Right lobe of liver (tissue), 6 donors: ENCODE measurements at regions not wholly inside any gene's neighbourhood (a gene's known extent, or its start where the extent isn't known, plus 50 kb on each side); places are given as distances from the start of the nearest gene placed in this dataset.

ENCODE experiments used
- ATAC-seq, 4 donors: fragments of 200-7000 bp; cut with Tn5 transposase; one replicate each; pipeline ENCODE4 v1.9.1; 2020; ENCODE audit warnings: mild to moderate bottlenecking in 4 of 4, moderate library complexity in 4 of 4
- DNase-seq, 3 donors: peaks; one replicate each; pipeline ENCODE4 v3.0.0-alpha.2; 2020
- H3K27ac ChIP-seq, 3 donors: fragments of 200-600 bp; one replicate each; pipeline ENCODE4 v1.8.0; 2022
- H3K27me3 ChIP-seq, 2 donors: fragments of 200-600 bp; one replicate each; pipeline ENCODE4 v1.8.0; 2022
- H3K36me3 ChIP-seq, 4 donors: fragments of 200-600 bp; sonication (generic) in 1 of 4; one replicate each; pipeline versions ENCODE4 v1.5.1 to v1.8.0; 2017 to 2022; ENCODE audit warnings: control low read depth in 1 of 4
- H3K4me1 ChIP-seq, 4 donors: fragments of 200-600 bp; sonication (generic) in 1 of 4; one replicate each; pipeline versions ENCODE4 v1.5.1 to v1.8.0; 2017 to 2022; ENCODE audit warnings: control low read depth in 1 of 4
- H3K4me3 ChIP-seq, 3 donors: fragments of 200-600 bp; one replicate each; pipeline ENCODE4 v1.8.0; 2022
- H3K9me3 ChIP-seq, 4 donors: fragments of 200-600 bp; sonication (generic) in 1 of 4; one replicate each; pipeline versions ENCODE4 v1.5.1 to v1.8.0; 2017 to 2022; ENCODE audit warnings: control low read depth in 1 of 4
- CTCF ChIP-seq, 4 donors: fragments of 200-600 bp in 3 of 4; fragments of 450-650 bp in 1 of 4; IDR thresholded peaks; one replicate each; pipeline versions ENCODE4 v1.5.1 to v1.8.0; 2016 to 2022; ENCODE audit warnings: antibody characterized with exemption in 4 of 4, mild to moderate bottlenecking in 2 of 4
- POLR2A ChIP-seq: fragments of 450-650 bp; IDR thresholded peaks from one replicate; pipeline ENCODE4 v1.6.1; 2017; ENCODE audit warnings: antibody characterized with exemption, mild to moderate bottlenecking
- WGBS: methylation state at CpG from one replicate; pipeline ENCODE4 v1.1.6; 2018; ENCODE audit warnings: low coverage, low lambda C conversion rate; ENCODE audit not compliant: insufficient coverage; ENCODE audit errors: missing lambda C conversion rate; 5-methylcytosine and 5-hydroxymethylcytosine counted together
- intact Hi-C, 2 donors: fragments of 100-400 bp; cut with DNase I; formaldehyde crosslinking; loops; one replicate each; pipeline versions ENCODE4 v1.11.2 to v1.14.1; 2022
- donor health status: DM: no; HTN: yes; CAD: no.
- donor health status: DM: no; HTN: no; CAD: no.
- donor health status: DM: no; HTN: no; CAD: no.
- donor health status: DM: no; HTN: yes; CAD: no.
- donor health status: DM: no; HTN: yes; CAD: no.

GRCh38 chr13:22082030-22082429 lies 411.2 kb downstream of the FGF9 start:
- DNase-seq: no peak
- TF ChIP-seq POLR2A (no peak), CTCF (IDR thresholded peaks at IDR 0.05) (no peak)
- Histone ChIP-seq H3K9me3 (no peaks in the 10 kb centered on the region), H3K4me1 (no peaks in the 10 kb centered on the region), H3K36me3 (no peaks in the 10 kb centered on the region), H3K4me3 (no peak overlapping the region), H3K27me3 (no peaks in the 10 kb centered on the region), H3K27ac (no peak overlapping the region)
- 50% methylated on average over 2 of the region's 2 CpGs for WGBS
- ATAC-seq: peak in 1 of 4 donors; percentile 64
- intact Hi-C loops: no loop called here

- ATAC-seq: no peak
- Histone ChIP-seq H3K4me1 (no peaks in the 10 kb centered on the region), H3K27me3 (no peaks in the 10 kb centered on the region), H3K4me3 (no peak overlapping the region), H3K27ac (no peak overlapping the region), H3K9me3 (no peaks in the 10 kb centered on the region), H3K36me3 (no peaks in the 10 kb centered on the region)
- DNase-seq: no peak
- TF ChIP-seq POLR2A (no peak), CTCF (IDR thresholded peaks at IDR 0.05) (no peak)
- intact Hi-C loops: no loop called here
- WGBS: 26% methylated on average over 2 of the region's 2 CpGs
Observed at GRCh38 chr13:22082437-22083100, 411.7 kb downstream of the FGF9 start.

DNA sequence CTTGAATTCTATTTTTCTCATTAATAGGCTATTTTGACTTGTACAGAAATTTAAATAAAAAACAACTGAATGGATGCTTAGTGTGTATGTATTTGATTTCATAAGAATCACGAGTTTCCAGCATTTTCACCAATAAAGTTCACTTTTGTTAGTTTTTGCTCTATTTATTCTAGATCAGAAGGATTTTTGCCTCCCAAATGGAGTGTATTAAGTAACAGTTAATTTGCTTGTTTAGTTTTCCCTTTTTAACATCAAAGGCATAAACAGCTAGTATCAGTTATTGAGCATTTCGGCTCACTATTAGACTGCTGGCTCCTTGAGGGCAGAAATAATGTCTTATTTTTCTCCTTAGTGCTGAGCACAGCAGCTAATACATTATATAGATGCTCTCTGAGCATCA lies 414.1 kb downstream of the FGF9 start:
- no peak overlapping the region for H3K27ac ChIP-seq
- no peaks in the 10 kb centered on the region for H3K27me3 ChIP-seq
- no peaks in the 10 kb centered on the region for H3K4me1 ChIP-seq
- no peak for DNase-seq
- H3K36me3 ChIP-seq: no peaks in the 10 kb centered on the region
- H3K4me3 ChIP-seq: no peak overlapping the region
- H3K9me3 ChIP-seq: no peaks in the 10 kb centered on the region
- TF ChIP-seq CTCF (IDR thresholded peaks at IDR 0.05): no peak
- no peak for TF ChIP-seq POLR2A
- intact Hi-C loops: no loop called here
- no peak for ATAC-seq
- 35% methylated on average over 2 of the region's 2 CpGs for WGBS

DNA sequence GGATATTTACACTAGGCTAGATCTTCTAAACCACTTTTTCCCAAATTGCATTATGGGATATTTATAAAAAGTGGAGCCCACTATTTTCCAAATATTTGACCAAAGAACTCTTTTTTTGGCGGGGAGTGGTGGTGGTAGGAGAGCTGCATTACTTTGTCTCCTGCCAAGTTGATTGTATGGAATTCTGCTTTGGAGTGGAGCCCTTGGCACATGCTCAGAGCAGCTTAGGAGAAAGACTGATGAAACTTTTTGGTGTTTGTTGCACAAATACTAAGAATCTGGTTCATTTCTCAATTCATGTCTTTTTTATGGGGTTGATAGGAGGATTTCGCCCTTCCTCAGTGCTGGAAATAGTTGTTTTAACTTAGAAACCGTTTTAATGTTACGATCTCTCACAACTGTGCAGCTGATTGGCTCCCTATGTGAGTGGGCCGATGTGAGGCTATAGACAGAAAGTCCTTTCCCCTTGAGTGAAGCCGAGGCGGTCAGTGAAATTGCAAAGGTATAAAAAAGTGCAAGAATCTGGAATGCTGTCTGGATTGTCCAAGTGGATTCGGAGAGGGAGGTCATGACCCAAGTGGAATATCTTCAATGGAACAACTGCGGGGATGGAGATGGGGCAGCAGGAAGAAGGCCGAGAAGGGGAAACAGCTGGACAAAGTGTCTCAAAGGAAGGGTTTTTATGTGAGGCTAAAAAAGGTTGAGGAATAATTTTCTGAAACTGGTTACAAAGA lies 415.9 kb downstream of the FGF9 start:
- TF ChIP-seq CTCF (IDR thresholded peaks at IDR 0.05) (no peak), POLR2A (no peak)
- H3K36me3 ChIP-seq: no peaks in the 10 kb centered on the region
- no peak overlapping the region for H3K27ac ChIP-seq
- no peaks in the 10 kb centered on the region for H3K4me1 ChIP-seq
- intact Hi-C loops: no loop called here
- no peaks in the 10 kb centered on the region for H3K27me3 ChIP-seq
- ATAC-seq (no peak), DNase-seq (no peak)
- no peak overlapping the region for H3K4me3 ChIP-seq
- 59% methylated on average over 10 of the region's 10 CpGs for WGBS
- no peaks in the 10 kb centered on the region for H3K9me3 ChIP-seq
